Effector CD8-positive, alpha-beta T cell (primary cell): ENCODE measurements at regions not wholly inside any gene's neighbourhood (a gene's known extent, or its start where the extent isn't known, plus 50 kb on each side); places are given as distances from the start of the nearest gene placed in this dataset.

Source experiments
- DNase-seq: peaks from one replicate; lab custom pipeline; 2025; lab: John Stamatoyannopoulos, UW

DNA sequence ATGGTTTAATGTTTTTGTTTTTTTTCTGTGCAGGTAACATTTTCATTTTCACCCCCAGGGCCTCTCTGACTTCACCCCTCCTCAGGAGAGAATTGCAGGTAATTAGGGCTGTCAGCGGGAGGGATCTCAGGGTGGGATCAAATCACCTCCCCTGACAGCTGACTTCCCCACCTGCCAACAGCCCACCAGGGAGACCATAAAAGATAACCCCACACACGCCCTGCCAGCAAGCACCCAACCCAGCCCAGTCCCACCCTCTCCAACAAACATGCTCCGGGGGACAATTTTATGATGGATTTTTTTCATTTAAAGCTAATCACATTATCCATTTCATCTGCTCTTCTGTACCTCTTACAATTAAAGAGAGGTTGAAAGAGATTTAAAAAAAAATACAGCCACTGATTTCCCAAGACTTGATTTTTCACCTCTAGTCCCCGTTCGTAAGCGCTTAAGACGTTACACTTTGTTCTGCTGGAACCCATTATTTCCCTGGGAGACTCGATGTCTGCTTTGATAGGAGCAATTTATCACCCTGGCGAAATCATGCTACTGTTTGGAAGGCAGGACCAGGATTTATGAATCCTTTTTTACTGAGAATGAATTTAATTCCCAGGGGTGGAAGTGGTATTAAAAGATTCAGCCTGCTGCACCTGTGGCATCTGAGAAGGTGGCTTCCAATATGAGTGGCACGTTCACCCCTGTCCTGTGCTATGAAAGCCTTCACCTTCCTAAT is 232.9 kb upstream of the ID2 start:
- DNase-seq = no peak

DNA sequence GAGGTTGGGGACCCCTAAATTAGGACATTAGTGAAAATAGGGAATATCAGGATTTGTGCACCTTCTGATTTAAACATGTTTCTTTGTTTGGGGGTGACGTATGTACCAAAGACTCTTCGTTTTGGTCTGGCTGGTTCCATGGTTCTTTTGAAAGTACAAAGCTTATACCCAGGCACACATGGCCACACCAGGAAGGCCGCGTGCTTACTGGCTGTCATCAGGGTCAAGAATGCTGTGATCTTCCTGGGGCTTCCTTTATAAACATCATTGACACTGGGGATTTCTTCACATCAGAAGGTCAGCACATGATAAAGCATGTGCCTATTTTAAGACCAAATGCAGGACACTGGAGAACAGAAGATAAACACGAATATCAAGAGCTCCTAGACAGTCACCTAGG is 230.6 kb upstream of the ID2 start:
- DNase-seq = no peak

DNA sequence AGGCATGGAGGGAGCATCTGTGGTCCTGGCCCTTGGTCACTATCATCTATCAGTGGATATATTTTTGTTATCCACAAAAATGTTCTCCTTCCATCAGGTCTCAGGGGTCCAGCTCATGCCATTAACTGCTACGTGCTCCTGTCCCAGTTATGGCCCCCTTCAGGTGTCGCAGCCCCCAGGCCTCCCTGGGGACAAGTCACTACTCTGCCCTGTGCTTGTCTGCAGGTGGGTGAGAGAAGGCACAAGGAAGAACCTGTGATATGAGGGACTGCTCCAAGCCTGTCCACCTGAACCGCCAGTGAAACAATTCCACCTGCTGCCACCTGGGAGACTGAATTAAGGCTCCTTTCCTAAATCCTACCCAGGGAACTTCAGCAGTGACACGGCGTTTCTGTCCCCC is 229.6 kb upstream of the ID2 start:
- DNase-seq = no peak

DNA sequence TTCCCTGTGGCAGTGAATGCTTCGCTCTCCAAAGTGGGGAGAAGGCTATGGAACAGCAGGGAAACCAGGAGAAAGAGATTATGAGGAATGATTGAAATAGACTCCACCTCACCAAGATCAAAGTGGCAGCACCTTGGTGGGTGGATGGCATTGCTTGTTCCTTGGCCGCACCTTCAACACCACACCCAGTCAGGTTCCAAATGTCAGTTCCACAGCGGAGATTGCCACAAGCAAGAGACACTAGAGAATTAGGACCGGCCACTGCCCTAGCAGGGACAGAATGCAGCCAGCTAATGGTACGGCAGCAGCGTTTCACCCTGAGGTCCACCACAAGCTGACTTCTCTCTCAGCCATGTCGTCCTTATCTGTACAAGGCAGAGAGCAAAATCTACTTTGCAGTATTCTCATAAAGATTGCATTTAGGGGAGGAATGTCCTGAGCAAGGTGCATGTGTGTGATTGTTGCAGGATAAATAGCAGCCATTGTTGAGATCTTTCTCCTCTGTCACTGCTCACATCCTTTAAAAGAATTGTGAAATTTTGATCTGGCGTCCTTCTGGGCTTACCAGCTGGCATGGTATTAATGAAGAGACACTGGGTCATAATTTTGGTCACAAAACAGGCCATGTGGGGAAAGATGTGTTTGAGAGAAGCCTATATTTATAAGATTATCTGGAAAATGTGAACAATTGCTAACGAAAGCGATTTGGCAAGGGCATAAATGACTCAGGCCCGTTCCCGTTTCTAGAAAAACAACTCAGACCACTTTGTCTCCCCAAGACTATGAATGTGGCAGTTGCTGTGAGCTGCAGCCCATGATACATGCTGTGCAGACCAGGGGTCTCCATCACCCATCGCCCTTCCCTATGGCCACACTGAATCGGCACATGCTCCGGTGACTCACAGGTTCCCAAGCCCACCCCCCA is 228.6 kb upstream of the ID2 start:
- no peak for DNase-seq

DNA sequence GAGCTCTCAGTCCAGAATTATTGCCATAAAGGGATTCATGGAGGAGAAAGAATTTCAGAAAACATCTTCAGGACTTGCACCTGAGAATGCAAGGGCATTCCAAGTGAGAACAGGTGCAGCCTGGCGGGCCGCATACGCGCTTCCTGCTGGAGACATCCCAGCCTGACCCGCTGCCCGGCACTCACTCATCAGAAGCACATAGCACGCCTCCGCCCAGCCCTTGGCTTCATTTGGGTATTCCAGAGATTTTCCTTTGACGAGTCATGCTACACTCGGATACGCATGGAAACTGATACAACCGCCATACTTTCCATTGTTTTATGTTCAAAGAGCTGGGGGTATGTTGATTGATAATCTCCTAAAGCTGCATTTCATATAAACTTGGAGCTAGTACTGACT is 228.0 kb upstream of the ID2 start:
- DNase-seq = no peak

DNA sequence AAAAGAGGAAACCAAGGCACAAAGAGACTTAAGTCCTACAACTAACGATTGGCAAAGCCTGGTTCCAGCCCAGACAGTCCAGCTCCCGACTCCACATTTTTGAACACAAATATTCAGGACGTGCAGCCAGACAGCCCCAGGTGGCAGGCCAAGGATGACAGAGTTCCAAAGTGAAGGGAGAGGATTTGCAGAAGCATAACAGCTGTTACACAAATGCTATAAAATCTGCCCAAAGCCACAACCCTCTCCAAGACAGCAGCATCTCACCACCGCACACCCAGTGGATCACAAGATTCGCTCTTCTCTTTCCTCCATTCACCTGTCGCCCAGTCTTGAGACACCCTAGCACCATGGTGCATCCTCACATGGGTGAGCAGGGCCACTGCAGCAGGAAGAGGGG is 227.1 kb upstream of the ID2 start:
- no peak for DNase-seq

DNA sequence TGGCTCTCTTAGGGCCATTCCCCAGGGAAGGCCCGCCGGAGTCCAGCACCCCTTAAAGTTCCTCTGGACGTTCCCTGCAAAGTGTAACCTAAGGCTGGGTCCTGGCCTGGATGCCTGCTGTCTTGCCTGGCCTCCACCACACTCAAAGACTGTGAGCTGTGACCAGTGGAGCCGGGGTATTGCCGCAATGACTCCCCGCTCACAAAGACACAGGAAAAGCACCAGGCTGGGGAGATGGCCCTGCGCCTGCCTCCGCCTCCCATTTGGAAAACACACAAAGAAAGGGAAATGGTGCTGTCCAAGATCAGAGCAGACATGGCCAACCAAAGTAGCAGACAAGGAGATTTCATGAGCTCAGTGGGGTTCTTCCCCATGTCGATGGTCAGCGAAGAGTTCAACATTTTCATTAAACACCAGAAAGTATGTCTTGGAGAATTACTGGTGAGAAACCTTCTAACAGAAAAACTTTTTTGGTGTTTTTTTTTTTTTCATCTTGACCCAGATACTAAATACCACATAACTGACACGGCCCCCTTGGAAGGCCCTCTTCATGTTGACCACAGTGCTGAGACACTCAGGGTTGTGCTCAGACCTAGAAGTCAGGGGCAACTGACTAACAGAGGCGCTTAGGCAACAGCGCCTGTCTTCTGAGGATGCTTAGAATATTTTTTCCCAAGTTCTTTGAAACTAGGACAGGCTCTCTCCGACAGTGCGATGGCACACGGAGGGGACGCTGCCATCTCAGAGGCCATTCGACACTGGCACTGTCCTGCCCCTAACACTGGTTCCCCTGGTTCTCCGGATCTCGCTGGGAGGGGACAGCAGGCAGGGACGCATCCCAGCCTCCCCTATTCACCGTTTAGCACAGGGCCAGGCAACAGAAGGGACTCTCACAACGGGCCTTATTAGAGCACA is 226.4 kb upstream of the ID2 start:
- DNase-seq = no peak

DNA sequence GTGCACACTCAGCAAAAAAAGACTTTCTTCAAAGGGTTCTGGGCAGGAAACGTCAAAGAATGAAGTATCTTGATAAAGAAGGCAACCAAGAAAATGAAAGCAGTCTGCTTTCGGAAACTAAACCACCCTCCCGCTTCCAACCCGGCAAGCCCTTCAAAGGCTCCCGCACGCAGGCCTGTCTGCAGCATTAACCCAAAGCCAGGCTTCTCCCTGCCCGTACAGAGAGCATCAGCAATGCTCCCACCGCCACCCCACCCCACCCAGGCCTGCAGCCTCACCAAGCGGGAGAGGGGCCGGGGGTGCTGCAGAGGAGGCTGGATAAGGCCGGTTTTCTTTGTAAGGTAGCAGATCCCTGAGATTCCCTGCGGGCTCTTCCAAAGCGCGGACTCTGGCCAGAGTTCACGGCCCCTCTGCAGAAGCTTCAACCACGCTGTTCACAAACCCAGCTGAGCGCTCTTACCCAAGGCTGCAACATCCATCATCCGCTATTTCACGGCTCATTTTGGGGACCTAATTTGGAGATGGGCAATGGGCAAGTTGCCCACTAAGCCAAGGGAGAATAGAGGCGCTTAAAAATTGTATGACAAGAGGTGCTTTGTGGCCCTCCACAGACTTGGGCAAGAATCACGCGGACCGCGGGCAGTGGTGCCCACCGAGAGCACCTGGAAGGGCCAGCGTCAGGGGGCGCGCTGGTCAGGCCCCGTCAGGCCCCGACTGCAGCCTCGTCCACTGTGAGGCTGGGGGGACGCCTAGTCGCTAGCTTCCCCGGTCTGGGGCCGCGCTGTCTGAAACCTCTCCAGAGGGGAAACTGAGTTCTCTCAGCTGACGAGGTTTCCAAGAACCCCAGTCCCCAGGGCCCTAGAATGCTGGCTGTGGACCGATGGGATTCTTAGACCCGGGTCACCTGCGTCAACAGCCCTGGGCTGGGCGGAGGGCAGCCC is 225.4 kb upstream of the ID2 start:
- DNase-seq = no peak

DNA sequence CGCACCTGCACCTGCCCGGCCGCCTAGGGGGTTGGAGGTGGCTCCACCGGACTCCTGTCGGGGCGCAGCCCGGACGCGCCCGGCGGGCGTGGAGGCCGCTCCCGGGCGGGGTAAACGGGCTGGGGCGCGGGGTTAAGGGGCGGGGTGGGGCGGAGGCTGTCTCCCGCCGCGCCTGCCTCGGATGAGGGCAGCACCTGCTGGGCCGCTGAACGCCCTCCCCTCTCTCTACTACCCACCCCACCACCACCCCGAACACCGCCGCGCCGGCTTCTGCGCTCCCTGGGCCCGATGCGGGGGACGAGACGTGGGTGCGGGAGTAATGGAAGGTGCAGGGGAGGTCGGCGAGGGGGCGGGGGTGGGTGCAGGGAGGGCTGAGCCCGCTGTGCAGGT is 224.8 kb upstream of the ID2 start:
- DNase-seq = no peak

DNA sequence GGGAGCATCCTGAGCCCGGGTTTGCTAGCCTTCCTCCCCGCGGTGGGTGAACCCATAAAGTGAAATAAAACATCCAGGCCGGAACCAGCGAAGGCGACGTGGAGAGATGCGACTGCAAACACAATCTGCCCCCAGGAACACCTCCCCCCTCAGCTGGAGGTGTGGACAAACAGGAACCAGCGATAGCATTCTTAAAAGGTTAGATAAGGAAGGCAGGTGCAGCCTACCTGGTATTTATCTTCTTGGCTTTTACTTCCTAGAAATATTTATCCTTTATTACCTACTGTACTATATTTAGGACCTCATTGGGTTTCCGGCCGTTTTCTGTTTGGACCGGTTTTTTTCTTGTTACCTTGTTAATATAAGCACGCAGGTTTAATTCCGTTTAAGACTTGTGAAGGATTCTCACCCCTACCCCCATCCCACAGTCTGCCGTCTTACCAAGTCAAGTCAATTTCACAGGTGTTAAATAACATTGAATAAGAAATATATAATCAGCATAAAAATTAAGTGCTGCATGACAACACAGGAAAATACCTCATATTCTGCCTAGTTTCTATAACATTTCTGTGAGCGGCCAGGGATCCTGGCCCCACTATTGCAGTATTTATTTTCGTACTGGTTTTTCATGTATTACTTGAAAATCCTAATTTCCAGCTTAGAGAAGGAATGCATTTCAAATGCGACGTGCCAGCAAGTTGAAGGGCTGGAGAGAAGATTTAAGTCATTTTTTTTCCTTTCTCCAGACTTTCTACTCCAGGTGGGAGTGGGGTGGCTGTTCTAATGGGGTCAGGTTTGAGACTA is 224.0 kb upstream of the ID2 start:
- no peak for DNase-seq

DNA sequence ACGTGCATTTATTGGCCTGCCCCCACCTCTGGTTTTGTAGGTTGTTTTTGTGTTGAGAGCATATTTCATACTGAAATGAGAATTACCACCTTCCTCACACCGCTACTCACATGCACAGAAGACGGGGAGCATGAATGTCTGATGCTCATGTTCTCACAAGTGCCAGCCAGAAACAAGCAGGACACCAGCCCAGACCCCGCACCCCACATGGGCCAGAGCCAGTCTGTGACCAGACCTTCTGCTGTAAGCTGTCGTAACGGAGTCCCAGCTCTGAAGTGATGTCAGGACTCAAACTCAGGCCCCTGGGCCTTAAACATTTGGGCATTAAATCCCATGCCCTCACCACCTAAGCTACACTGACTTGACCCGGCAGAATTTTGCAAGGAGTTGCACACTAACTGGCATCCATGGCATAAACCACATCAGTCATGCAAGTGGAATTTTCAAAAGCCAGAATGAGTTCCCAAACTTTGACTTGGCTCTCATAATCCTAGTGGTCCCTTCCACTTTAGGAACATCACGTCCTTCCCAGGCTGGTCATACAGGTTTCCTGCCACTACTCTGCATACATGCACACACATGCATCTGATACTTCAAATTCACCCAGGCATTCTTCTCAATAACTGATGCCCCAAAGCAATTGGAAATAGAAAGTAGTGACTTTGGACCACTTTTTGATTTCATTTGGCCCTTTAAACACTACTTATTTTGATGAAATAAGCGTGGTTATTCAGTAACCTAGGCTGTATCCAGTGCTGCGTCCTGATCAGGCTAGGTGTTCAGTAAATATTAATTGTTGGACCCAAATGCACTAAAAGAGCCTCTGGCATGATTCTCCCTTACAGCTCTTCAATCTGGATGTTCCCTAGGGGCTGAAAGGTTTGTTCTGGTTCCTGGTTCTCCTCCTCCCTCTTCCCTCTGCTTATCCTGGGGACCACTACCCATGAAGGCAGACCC is 223.1 kb upstream of the ID2 start:
- no peak for DNase-seq

DNA sequence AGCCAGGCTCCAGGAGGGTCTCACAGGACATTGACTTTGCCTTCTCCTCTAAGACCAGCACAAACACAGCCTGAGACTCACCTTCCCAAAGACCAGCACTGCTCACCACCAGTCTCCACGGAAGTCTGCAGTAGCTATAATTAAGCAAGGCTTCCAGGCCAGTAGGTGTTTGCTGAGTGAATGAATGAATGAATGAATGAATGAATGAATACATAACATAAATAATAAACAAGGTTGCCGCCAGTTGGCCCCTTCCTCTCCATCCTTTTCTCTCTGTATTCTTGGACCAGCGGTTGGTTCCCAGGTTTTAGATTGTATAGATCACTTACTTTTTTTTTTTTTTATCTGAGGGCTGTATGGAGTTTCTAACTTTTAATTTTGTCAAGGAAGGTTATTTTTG is 222.4 kb upstream of the ID2 start:
- DNase-seq = no peak

DNA sequence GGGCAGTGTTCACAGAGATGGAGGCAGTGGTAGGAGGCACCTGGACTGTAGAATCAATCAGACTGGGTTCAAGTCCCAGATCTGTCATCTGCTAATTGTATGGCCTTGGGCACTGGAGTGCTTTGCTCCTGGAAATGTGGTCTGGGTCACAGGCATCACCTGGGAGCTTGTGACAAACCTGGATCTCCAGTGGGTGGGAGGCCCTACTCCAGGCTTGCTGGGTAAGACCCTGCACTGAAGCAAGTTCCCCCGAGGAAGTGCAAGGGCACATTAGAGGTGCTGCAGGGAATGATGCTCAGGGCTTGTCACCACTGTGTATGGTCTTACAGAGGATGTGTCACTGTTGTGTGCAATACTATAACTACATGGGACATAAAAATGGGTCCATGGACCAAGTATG is 220.5 kb upstream of the ID2 start:
- no peak for DNase-seq

DNA sequence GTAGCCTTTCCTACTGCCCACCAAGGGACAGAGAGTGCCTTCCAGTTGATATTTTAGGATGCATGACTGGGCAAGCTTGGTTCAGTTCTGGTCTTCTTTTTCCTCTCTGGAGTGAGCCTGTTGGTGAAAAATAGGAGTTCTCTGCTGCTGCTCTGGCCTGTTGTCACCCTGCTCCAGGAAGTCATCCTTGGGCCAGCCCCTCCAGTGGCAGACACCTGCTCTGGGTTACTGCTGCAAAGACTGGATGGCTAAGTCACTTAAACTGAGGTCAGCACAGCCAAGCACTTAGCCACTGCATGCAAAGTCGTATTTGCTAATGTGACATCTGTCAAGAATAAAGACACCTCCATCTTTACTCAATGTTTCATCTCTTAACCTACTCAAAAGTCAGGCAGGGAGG is 219.6 kb upstream of the ID2 start:
- no peak for DNase-seq

DNA sequence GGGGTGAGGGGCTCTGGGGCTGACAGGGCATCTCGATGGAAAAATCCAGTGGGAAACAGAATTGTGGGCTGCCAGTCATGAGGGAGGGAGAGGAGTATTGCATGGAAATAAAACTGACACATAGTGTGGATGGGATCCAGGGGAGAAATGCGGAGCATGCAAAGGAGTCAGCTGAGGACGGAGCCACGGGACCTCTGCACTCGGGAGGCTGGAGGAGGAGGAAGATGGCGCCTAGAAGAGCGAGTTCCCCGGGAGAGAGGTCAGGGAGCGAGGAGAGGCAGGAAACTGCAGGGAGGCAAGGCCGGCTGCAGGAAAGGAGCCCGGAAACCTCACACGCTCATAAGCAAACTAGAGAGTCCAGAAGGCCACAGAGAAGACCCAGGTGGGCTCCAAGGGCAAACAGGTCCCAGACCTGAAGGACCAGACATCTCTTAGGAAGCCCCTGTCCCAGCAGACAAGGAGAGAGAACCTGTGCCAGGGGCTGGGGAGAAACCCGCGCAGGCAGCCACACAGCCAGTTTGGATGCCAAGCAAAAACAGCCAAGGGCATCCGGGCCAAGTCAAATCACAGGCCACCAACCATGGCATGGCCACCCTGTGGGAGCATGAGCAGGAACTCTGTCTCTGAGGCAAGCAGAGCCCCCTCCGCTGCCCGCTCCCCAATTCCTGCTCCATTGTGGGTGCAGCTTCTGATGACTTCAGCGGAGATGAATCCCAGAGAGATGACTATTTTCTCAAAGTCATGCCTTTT is 218.8 kb upstream of the ID2 start:
- DNase-seq = no peak

DNA sequence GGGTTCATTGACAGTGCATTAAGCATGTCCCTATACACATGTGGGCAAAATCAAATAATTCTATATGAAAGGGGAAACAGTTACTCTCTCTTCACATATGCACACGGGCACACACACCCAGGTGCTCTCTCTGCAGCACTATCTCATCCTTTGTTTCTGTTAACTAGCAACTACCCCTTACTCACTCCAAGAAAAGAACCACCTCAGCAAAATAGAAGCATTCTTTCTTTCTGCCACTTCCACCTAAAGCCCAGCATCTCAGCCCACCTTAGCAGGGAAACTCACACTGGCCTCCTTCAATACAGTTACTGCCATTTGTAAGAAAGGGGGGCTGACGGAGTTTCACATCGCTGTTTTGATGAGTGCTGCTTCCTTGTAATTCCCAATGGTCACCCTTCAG is 216.3 kb upstream of the ID2 start:
- no peak for DNase-seq

DNA sequence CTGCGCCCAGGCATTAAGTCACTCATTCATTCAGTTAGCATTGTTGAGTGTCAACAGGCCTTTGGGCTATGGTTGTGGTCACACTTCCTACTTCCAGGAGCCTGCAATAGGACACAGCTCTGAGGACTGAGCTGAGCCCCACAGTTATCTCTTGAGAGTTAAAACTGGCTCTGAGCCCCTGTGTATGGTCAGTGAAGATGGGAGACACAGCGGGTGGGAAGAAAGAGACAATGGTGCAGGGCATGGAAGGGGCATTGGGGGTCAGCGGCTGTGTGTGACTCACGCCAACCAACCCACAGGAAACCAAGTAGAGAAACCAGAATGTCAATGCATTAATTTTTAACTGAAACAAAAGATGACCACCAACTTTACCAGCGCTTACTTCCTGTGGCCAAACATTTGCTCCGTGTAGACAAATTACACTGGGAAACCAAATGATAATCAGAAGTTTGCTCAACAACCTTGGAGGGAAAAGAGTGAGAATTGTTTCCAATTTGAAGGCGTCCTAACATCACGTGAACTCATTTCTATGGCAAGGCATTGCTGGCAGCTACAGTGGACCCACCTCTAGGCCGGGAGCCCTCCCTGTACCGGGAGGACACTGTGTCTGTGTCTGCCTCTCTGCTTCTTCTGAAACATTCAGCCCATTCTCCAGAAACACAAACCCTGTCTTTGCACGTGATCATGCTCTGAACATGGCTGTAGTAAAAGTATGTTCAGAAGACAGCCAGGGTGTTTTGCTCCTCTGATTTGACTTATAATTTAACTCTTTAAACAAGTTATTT is 212.0 kb upstream of the ID2 start:
- no peak for DNase-seq
